Gastroesophageal sphincter (tissue), 3 donors: ENCODE measurements at regions not wholly inside any gene's neighbourhood (a gene's known extent, or its start where the extent isn't known, plus 50 kb on each side); places are given as distances from the start of the nearest gene placed in this dataset.

Source experiments
- CTCF ChIP-seq, 4 experiments: fragments of 200-600 bp in 2 of 4; fragments of 450-650 bp in 2 of 4; sonication (generic) in 1 of 4; IDR thresholded peaks; one replicate each; pipeline ENCODE4 v1.5.1; 2017 to 2019; ENCODE audit warnings: antibody characterized with exemption in 4 of 4, mild to moderate bottlenecking in 2 of 4, moderate library complexity in 2 of 4
- EP300 ChIP-seq: sonication (generic); formaldehyde crosslinking; IDR thresholded peaks from one replicate; pipeline ENCODE4 v1.6.1; 2017; ENCODE audit warnings: antibody characterized with exemption, mild to moderate bottlenecking
- POLR2A ChIP-seq, 2 donors: fragments of 450-650 bp; IDR thresholded peaks; one replicate each; pipeline ENCODE4 v1.6.1; 2017; ENCODE audit warnings: antibody characterized with exemption in 2 of 2, mild to moderate bottlenecking in 2 of 2, moderate library complexity in 1 of 2
- POLR2AphosphoS5 ChIP-seq: sonication (generic); formaldehyde crosslinking; IDR thresholded peaks from one replicate; pipeline ENCODE4 v1.6.1; 2017; ENCODE audit warnings: antibody characterized with exemption

- TF ChIP-seq POLR2A (IDR thresholded peaks at IDR 0.05) (no peak), POLR2AphosphoS5 (no peak), CTCF (IDR thresholded peaks at IDR 0.05) (no peak), EP300 (no peak)
These were observed 247.4 kb upstream of the RBMS3 start for GRCh38 chr3:29033511-29033910.
